Fibroblast of the aortic adventitia (primary cell): ENCODE measurements at regions not wholly inside any gene's neighbourhood (a gene's known extent, or its start where the extent isn't known, plus 50 kb on each side); places are given as distances from the start of the nearest gene placed in this dataset.
"Not testable (repeated sequence)": the region's sequence is repeated elsewhere in the genome, so short reads cannot be mapped to it uniquely, and the experiment has no call there.

Source experiments
- DNase-seq: peaks from one replicate; pipeline ENCODE4 v3.0.0-alpha.2; 2010; ENCODE audit warnings: low read depth
- H3K4me3 ChIP-seq: 2 replicates; pipeline ENCODE4 v1.5.1; 2011; ENCODE audit warnings: low read depth, mild to moderate bottlenecking, control low read depth, low read length, moderate library complexity
- CTCF ChIP-seq: IDR thresholded peaks from 2 replicates; pipeline ENCODE4 v1.5.1; 2011; ENCODE audit warnings: mild to moderate bottlenecking, low read length, control low read depth, inconsistent platforms; ENCODE audit not compliant: insufficient read depth

GRCh38 chr13:46498650-46499049 is 54.3 kb upstream of the LRCH1 start:
- DNase-seq = no peak
- TF ChIP-seq CTCF = no peak
- H3K4me3 ChIP-seq = no peak overlapping the region

GRCh38 chr13:46496086-46496485 is 56.9 kb upstream of the LRCH1 start:
- no peak overlapping the region for H3K4me3 ChIP-seq
- DNase-seq = peak; percentile 8
- TF ChIP-seq CTCF = no peak

- no peak overlapping the region for H3K4me3 ChIP-seq
- peak; percentile 35 for DNase-seq
- no peak for TF ChIP-seq CTCF
Measured at GRCh38 chr13:46495651-46496050, 57.3 kb upstream of the LRCH1 start.

- DNase-seq = no peak
- H3K4me3 ChIP-seq = no peak overlapping the region
- TF ChIP-seq CTCF = no peak
Measured at GRCh38 chr13:46495066-46495465, 57.9 kb upstream of the LRCH1 start.

- peak; percentile 54 for TF ChIP-seq CTCF
- DNase-seq = peak; percentile 81
- no peak overlapping the region for H3K4me3 ChIP-seq
Measured at GRCh38 chr13:46492946-46493345, 60.0 kb upstream of the LRCH1 start.

- no peak overlapping the region for H3K4me3 ChIP-seq
- no peak for TF ChIP-seq CTCF
- no peak for DNase-seq
Measured at GRCh38 chr13:46491641-46492040, 61.3 kb upstream of the LRCH1 start.

GRCh38 chr13:46490713-46491112 is 62.3 kb upstream of the LRCH1 start:
- not testable (repeated sequence) for H3K4me3 ChIP-seq, DNase-seq

GRCh38 chr13:46490129-46490528 is 62.8 kb upstream of the LRCH1 start:
- DNase-seq = no peak
- TF ChIP-seq CTCF = no peak
- peak overlapping the region; percentile 22 for H3K4me3 ChIP-seq
